PC-3 (cell line): ENCODE measurements at regions not wholly inside any gene's neighbourhood (a gene's known extent, or its start where the extent isn't known, plus 50 kb on each side); places are given as distances from the start of the nearest gene placed in this dataset.
A peak's percentile ranks its signal among the peaks of the same experiment; 100 is the strongest.
"Not testable (repeated sequence)": the region's sequence is repeated elsewhere in the genome, so short reads cannot be mapped to it uniquely, and the experiment has no call there.

ENCODE experiments used
- ATAC-seq: fragments of 200-7000 bp; cut with Tn5 transposase; 2 replicates; pipeline ENCODE4 v1.9.1; 2020; ENCODE audit warnings: mild to moderate bottlenecking, moderate library complexity
- BruUV-seq: library from RNA; stranded (reverse); fragments of 400-500 nt; replicated peaks from 2 replicates; lab custom pipeline; 2021; lab: Mats Ljungman, UMichigan
- CTCF ChIA-PET: fragments of 300-600 bp; sonication (Branson Sonifier 250); formaldehyde crosslinking; loops from one replicate; lab custom pipeline; 2022; ENCODE audit warnings: antibody characterized with exemption; lab: Charles Lee
- POLR2A ChIA-PET: fragments of 300-600 bp; sonication (Branson Sonifier 250); formaldehyde crosslinking; loops from one replicate; lab custom pipeline; 2022; ENCODE audit warnings: antibody characterized with exemption; ENCODE audit not compliant: unreplicated experiment; lab: Charles Lee
- DNase-seq: peaks from one replicate; pipeline ENCODE4 v3.0.0-alpha.2; 2015
- H2AFZ ChIP-seq: fragments of 300-600 bp; sonication (generic); 2 replicates; pipeline ENCODE4 v1.6.0; 2016; ENCODE audit warnings: antibody characterized with exemption, low read length
- H3F3A ChIP-seq: fragments of 300-600 bp; sonication (generic); one replicate; pipeline ENCODE4 v1.6.0; 2017; ENCODE audit warnings: antibody characterized with exemption, low read length, control low read depth, mild to moderate bottlenecking; ENCODE audit not compliant: unreplicated experiment
- H3K27ac ChIP-seq: fragments of 300-600 bp; sonication (generic); 2 replicates; pipeline ENCODE4 v1.5.1; 2016; ENCODE audit warnings: mild to moderate bottlenecking, low read length
- H3K27me3 ChIP-seq: fragments of 300-600 bp; sonication (generic); 2 replicates; pipeline ENCODE4 v1.6.1; 2016; ENCODE audit warnings: low read length, mixed read lengths
- H3K36me3 ChIP-seq: fragments of 300-600 bp; sonication (generic); 2 replicates; pipeline ENCODE4 v1.6.1; 2016; ENCODE audit warnings: low read depth, mixed run types, low read length, mixed read lengths
- H3K4me1 ChIP-seq: fragments of 300-600 bp; sonication (generic); 2 replicates; pipeline ENCODE4 v1.5.1; 2016; ENCODE audit warnings: low read length; ENCODE audit not compliant: insufficient read depth
- H3K4me2 ChIP-seq: fragments of 300-600 bp; sonication (generic); 2 replicates; pipeline ENCODE4 v1.6.0; 2016; ENCODE audit warnings: low read length
- H3K4me3 ChIP-seq: fragments of 300-600 bp; sonication (generic); 2 replicates; pipeline ENCODE4 v1.5.1; 2016; ENCODE audit warnings: mild to moderate bottlenecking, low read length, mixed read lengths
- H3K79me2 ChIP-seq: fragments of 300-600 bp; sonication (generic); 2 replicates; pipeline ENCODE4 v1.6.1; 2017; ENCODE audit warnings: low read length, mixed read lengths
- H3K9ac ChIP-seq: fragments of 300-600 bp; sonication (generic); 2 replicates; pipeline ENCODE4 v1.6.0; 2016; ENCODE audit warnings: mild to moderate bottlenecking, low read length
- H3K9me2 ChIP-seq: fragments of 300-600 bp; sonication (generic); replicated peaks from 2 replicates; pipeline ENCODE4 v1.6.1; 2016; ENCODE audit warnings: mixed run types, low read length, mixed read lengths
- H3K9me3 ChIP-seq: fragments of 300-600 bp; sonication (generic); 2 replicates; pipeline ENCODE4 v1.6.1; 2016; ENCODE audit warnings: low read length, mixed read lengths
- H4K20me1 ChIP-seq: fragments of 300-600 bp; sonication (generic); 2 replicates; pipeline ENCODE4 v1.6.1; 2016; ENCODE audit warnings: low read length, mixed read lengths
- EZH2 ChIP-seq: fragments of 300-600 bp; sonication (generic); IDR thresholded peaks from one replicate; pipeline ENCODE4 v1.6.1; 2017; ENCODE audit warnings: antibody characterized with exemption, mild to moderate bottlenecking, low read length; ENCODE audit not compliant: unreplicated experiment
- EZH2phosphoT487 ChIP-seq: fragments of 300-600 bp; sonication (generic); IDR thresholded peaks from 2 replicates; pipeline ENCODE4 v1.6.1; 2018; ENCODE audit warnings: mild to moderate bottlenecking, antibody characterized with exemption, low read length, borderline replicate concordance
- intact Hi-C: fragments of 100-400 bp; cut with micrococcal nuclease; formaldehyde crosslinking; loops from 2 replicates; pipeline ENCODE4 v1.9.0; 2023
- TF ChIP-seq, protein P1 (sequence below): fragments of 300-600 bp; sonication (generic); conservative IDR thresholded peaks from 2 replicates; pipeline ENCODE4 v1.5.1; 2017; ENCODE audit warnings: antibody characterized with exemption, low read depth, mild to moderate bottlenecking, low read length

DNA sequence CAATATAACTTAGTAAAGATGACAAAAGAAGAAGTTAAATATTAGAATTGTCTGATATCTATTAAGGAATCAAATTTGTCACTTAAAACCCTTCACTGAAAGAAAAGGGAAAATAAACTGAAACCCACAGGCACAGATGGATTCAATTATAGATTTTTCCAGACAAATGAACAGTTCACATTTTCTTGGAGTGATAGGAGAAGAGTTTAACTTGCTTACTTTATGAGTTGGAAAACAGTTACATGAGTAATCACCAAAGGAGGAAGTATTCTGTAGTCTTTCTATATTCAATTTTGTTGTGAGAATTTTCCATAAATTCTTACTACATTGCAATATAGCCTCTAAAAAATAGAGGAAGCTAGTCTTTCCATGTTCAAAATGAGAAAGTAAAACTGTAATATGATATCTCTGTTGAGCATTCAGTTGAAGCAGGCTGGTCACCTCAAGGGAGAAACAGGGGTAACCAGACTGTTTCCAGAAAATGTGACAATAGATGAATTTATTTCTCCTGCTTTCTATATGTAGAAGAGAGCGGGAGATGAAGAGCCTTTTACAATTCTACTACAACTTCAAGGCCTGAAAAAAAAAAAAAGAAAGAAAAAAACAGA is 330.3 kb upstream of the EPHA5 start:
- H3K36me3 ChIP-seq, result no peaks in the 10 kb centered on the region
- ATAC-seq, result peak; percentile 61
- peaks cover 34% of the 10 kb centered on the region for H3K79me2 ChIP-seq
- H3K27ac ChIP-seq, result peak overlapping the region; percentile 11; the same call in 1 of the 2 replicates
- intact Hi-C loops, result loop anchor here (5.0 kb wide), 1 partner anchor 328 kb away; the partner anchor contains the start of gene EPHA5
- no peaks in the 10 kb centered on the region for H3K27me3 ChIP-seq
- no peaks in the 10 kb centered on the region for H3K9me2 ChIP-seq
- peak; percentile 35 for DNase-seq
- no peaks in the 10 kb centered on the region for H3K9me3 ChIP-seq
- peak overlapping the region; percentile 79 for H3K4me2 ChIP-seq
- BruUV-seq, result no TSS peak
- no peaks in the 10 kb centered on the region for H3F3A ChIP-seq
- POLR2A ChIA-PET, result interaction anchor here (0.6 kb wide), 1 partner anchor 330 kb away, joined by 3 read pairs; the partner anchor contains the start of gene EPHA5
- CTCF ChIA-PET, result no interaction called here
- peaks cover 4% of the 10 kb centered on the region; the same call in 1 of the 2 replicates for H3K4me1 ChIP-seq
- peak overlapping the region; percentile 74; the same call in 1 of the 2 replicates for H3K9ac ChIP-seq
- TF ChIP-seq, protein P1, sequence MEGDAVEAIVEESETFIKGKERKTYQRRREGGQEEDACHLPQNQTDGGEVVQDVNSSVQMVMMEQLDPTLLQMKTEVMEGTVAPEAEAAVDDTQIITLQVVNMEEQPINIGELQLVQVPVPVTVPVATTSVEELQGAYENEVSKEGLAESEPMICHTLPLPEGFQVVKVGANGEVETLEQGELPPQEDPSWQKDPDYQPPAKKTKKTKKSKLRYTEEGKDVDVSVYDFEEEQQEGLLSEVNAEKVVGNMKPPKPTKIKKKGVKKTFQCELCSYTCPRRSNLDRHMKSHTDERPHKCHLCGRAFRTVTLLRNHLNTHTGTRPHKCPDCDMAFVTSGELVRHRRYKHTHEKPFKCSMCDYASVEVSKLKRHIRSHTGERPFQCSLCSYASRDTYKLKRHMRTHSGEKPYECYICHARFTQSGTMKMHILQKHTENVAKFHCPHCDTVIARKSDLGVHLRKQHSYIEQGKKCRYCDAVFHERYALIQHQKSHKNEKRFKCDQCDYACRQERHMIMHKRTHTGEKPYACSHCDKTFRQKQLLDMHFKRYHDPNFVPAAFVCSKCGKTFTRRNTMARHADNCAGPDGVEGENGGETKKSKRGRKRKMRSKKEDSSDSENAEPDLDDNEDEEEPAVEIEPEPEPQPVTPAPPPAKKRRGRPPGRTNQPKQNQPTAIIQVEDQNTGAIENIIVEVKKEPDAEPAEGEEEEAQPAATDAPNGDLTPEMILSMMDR, result no peak
- TF ChIP-seq EZH2 (no peak), EZH2phosphoT487 (no peak)
- H3K4me3 ChIP-seq, result peak overlapping the region; percentile 69
- no peak overlapping the region for H2AFZ ChIP-seq
- H4K20me1 ChIP-seq, result no peaks in the 10 kb centered on the region

DNA sequence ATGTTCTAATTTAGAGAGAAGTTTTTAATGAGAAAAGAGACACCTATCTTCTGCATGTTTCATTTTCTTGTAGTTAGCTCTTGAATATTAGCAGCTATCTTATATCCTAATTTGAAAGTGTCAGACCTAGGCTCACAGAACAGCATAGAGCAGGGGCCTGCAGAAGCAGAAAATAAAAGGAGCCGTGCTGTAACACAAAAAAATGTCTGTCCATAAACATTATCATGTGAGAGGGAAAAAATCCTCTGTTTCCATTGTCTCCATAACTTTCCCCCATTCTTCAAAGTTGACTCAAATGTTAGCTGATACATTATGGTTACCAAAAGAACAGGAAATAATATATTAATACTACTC is 329.2 kb upstream of the EPHA5 start:
- Histone ChIP-seq H3K27me3 (no peaks in the 10 kb centered on the region), H3K79me2 (peaks cover 34% of the 10 kb centered on the region), H2AFZ (peak overlapping the region; percentile 74), H3K9me2 (no peaks in the 10 kb centered on the region), H3K4me3 (peak overlapping the region; percentile 69), H3F3A (no peaks in the 10 kb centered on the region), H3K9me3 (no peaks in the 10 kb centered on the region), H3K9ac (peak overlapping the region; percentile 74), H3K27ac (peak overlapping the region; percentile 57), H3K4me1 (peaks cover 4% of the 10 kb centered on the region; the same call in 1 of the 2 replicates), H4K20me1 (no peaks in the 10 kb centered on the region), H3K36me3 (no peaks in the 10 kb centered on the region), H3K4me2 (peak overlapping the region; percentile 79)
- BruUV-seq, result TSS peak; percentile 79
- no peak for TF ChIP-seq EZH2phosphoT487
- TF ChIP-seq EZH2, result no peak
- TF ChIP-seq, protein P1, result no peak
- ATAC-seq (peak; percentile 58), DNase-seq (peak; percentile 14)
- ChIA-PET CTCF (no interaction called here), POLR2A (interaction anchor here (0.6 kb wide), 1 partner anchor 18 kb away, joined by 3 read pairs; no protein-coding TSS in a partner anchor)
- intact Hi-C loops, result no loop called here

DNA sequence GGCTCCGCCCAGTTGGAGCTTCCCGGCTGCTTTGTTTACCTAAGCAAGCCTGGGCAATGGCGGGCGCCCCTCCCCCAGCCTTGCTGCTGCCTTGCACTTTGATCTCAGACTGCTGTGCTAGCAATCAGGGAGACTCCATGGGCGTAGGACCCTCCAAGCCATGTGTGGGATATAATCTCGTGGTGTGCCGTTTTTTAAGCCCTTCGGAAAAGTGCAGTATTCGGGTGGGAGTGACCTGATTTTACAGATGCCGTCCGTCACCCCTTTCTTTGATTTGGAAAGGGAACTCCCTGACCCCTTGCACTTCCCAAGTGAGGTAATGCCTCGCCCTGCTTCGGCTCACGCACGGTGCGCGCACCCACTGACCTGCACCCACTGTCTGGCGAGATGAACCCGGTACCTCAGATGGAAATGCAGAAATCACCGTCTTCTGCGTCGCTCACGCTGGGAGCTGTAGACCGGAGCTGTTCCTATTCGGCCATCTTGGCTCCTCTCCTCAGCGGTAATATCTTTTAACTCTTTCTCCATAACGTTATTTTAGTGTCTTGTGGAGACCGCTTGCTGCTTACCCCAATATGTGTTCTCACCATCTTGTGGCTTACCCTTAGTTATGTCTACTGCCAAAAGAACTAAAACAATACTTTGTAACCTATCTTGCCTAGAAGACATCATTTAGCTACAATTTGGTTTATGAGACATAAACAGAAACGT is 328.7 kb upstream of the EPHA5 start:
- ATAC-seq, result peak; percentile 56
- H3K4me1 ChIP-seq, H3K27me3 ChIP-seq, intact Hi-C loops, H4K20me1 ChIP-seq, H3K36me3 ChIP-seq, H3F3A ChIP-seq, H3K9me2 ChIP-seq, H3K9me3 ChIP-seq, CTCF ChIA-PET: not testable (repeated sequence)
- Histone ChIP-seq H3K9ac (peak overlapping the region; percentile 74), H3K79me2 (peaks cover 32% of the 10 kb centered on the region), H3K4me2 (peak overlapping the region; percentile 79), H3K4me3 (peak overlapping the region; percentile 69), H2AFZ (peak overlapping the region; percentile 74), H3K27ac (peak overlapping the region; percentile 57)
- DNase-seq, result peak; percentile 34
- BruUV-seq, result TSS peak; percentile 37
- POLR2A ChIA-PET, result interaction anchor here (0.6 kb wide), 1 partner anchor 19 kb away, joined by 3 read pairs; no protein-coding TSS in a partner anchor
